ENCODE measurements at regions not wholly inside any gene's neighbourhood (a gene's known extent, or its start where the extent isn't known, plus 50 kb on each side); places are given as distances from the start of the nearest gene placed in this dataset.
"Not testable (repeated sequence)": the region's sequence is repeated elsewhere in the genome, so short reads cannot be mapped to it uniquely, and the experiment has no call there.

- DNase-seq (ENCODE audit: low read depth in 2 of 2), result no peak
These were observed 1007.7 kb downstream of the BRD1 start for GRCh38 chr22:48819961-48820360.

GRCh38 chr22:48819232-48819631 is 1008.4 kb downstream of the BRD1 start:
- no peak for DNase-seq (ENCODE audit: low read depth in 2 of 2)

GRCh38 chr22:48817491-48817890 is 1010.2 kb downstream of the BRD1 start:
- not testable (repeated sequence) for DNase-seq (ENCODE audit: low read depth in 2 of 2)

- DNase-seq (ENCODE audit: low read depth in 2 of 2), result no peak
These were observed 1015.8 kb downstream of the BRD1 start for GRCh38 chr22:48811885-48812284.

GRCh38 chr22:48808038-48808960 is 1019.4 kb downstream of the BRD1 start:
- no peak for DNase-seq (ENCODE audit: low read depth in 2 of 2)

- DNase-seq (ENCODE audit: low read depth in 2 of 2), result no peak
These were observed 1020.5 kb downstream of the BRD1 start for GRCh38 chr22:48807155-48807554.

- no peak for DNase-seq (ENCODE audit: low read depth in 2 of 2)
These were observed 1021.4 kb downstream of the BRD1 start for GRCh38 chr22:48806227-48806781.

- DNase-seq (ENCODE audit: low read depth in 2 of 2), result no peak
These were observed 1022.2 kb downstream of the BRD1 start for GRCh38 chr22:48805516-48805915.

GRCh38 chr22:48804811-48805301 is 1022.8 kb downstream of the BRD1 start:
- DNase-seq (ENCODE audit: low read depth in 2 of 2), result no peak

- no peak for DNase-seq (ENCODE audit: low read depth in 2 of 2)
These were observed 1023.5 kb downstream of the BRD1 start for GRCh38 chr22:48803948-48804810.

- no peak for DNase-seq (ENCODE audit: low read depth in 2 of 2)
These were observed 1024.3 kb downstream of the BRD1 start for GRCh38 chr22:48803171-48803947.

- no peak for DNase-seq (ENCODE audit: low read depth in 2 of 2)
These were observed 1025.1 kb downstream of the BRD1 start for GRCh38 chr22:48802576-48802975.

GRCh38 chr22:48800886-48801607 is 1026.6 kb downstream of the BRD1 start:
- DNase-seq (ENCODE audit: low read depth in 2 of 2), result no peak

GRCh38 chr22:48800036-48800885 is 1027.4 kb downstream of the BRD1 start:
- DNase-seq (ENCODE audit: low read depth in 2 of 2), result no peak

GRCh38 chr22:48799227-48799970 is 1028.3 kb downstream of the BRD1 start:
- no peak for DNase-seq (ENCODE audit: low read depth in 2 of 2)

- DNase-seq (ENCODE audit: low read depth in 2 of 2), result no peak
These were observed 1029.1 kb downstream of the BRD1 start for GRCh38 chr22:48798281-48799226.

- DNase-seq (ENCODE audit: low read depth in 2 of 2), result no peak
These were observed 1029.9 kb downstream of the BRD1 start for GRCh38 chr22:48797731-48798130.

Measured in dermis microvascular lymphatic vessel endothelial cell (primary cell).